Adrenal gland (tissue), 5 donors: ENCODE measurements at regions not wholly inside any gene's neighbourhood (a gene's known extent, or its start where the extent isn't known, plus 50 kb on each side); places are given as distances from the start of the nearest gene placed in this dataset.

Experiments
- POLR2A ChIP-seq, 2 donors: fragments of 450-650 bp; IDR thresholded peaks; one replicate each; pipeline ENCODE4 v1.6.1; 2017; ENCODE audit warnings: antibody characterized with exemption in 2 of 2, mild to moderate bottlenecking in 2 of 2, moderate library complexity in 1 of 2
- TF ChIP-seq, protein P1 (sequence below), 6 experiments: fragments of 450-650 bp in 4 of 6; fragments of 200-600 bp in 2 of 6; sonication (generic) in 1 of 6; IDR thresholded peaks; 1 replicate in 5 of 6; 2 replicates in 1 of 6; pipeline versions ENCODE4 v1.5.1 to v1.8.0; 2016 to 2021; ENCODE audit warnings: antibody characterized with exemption in 6 of 6, mild to moderate bottlenecking in 2 of 6, moderate library complexity in 1 of 6
- donor health status: DM: no; HTN: no; CAD: no.

DNA sequence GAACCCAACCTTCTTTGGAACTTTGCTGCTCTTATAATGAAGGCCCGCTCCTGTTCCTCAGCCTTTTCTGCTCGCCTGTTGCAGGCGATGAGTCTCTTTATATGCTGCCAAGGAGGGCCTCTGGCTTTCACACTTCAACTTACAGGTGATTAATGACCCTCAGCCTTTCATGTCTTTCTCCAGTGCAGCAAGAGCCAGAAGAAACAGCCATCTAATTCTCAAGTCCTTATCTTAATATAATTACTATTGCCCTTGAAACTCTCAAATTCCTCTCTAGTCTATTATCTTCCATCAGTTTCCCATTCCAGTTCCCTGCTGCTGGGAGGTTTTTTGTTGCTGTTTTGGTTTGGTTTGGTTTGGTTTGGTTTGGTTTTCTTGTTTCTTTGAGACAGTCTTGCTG is 121.8 kb upstream of the MED13 start:
- TF ChIP-seq, protein P1, sequence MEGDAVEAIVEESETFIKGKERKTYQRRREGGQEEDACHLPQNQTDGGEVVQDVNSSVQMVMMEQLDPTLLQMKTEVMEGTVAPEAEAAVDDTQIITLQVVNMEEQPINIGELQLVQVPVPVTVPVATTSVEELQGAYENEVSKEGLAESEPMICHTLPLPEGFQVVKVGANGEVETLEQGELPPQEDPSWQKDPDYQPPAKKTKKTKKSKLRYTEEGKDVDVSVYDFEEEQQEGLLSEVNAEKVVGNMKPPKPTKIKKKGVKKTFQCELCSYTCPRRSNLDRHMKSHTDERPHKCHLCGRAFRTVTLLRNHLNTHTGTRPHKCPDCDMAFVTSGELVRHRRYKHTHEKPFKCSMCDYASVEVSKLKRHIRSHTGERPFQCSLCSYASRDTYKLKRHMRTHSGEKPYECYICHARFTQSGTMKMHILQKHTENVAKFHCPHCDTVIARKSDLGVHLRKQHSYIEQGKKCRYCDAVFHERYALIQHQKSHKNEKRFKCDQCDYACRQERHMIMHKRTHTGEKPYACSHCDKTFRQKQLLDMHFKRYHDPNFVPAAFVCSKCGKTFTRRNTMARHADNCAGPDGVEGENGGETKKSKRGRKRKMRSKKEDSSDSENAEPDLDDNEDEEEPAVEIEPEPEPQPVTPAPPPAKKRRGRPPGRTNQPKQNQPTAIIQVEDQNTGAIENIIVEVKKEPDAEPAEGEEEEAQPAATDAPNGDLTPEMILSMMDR (IDR thresholded peaks at IDR 0.05): no peak
- no peak for TF ChIP-seq POLR2A (IDR thresholded peaks at IDR 0.05)
